PC-9 (cell line): ENCODE measurements at regions not wholly inside any gene's neighbourhood (a gene's known extent, or its start where the extent isn't known, plus 50 kb on each side); places are given as distances from the start of the nearest gene placed in this dataset.

ENCODE experiments used
- BruUV-seq: library from RNA; stranded (reverse); fragments of 400-500 nt; replicated peaks from 2 replicates; lab custom pipeline; 2021; lab: Mats Ljungman, UMichigan
- CTCF ChIA-PET: fragments of 300-600 bp; sonication (Branson Sonifier 250); formaldehyde crosslinking; loops from one replicate; lab custom pipeline; 2022; ENCODE audit warnings: antibody characterized with exemption; lab: Charles Lee
- POLR2A ChIA-PET: fragments of 300-600 bp; sonication (Branson Sonifier 250); formaldehyde crosslinking; loops from one replicate; lab custom pipeline; 2022; ENCODE audit warnings: antibody characterized with exemption; ENCODE audit not compliant: unreplicated experiment; lab: Charles Lee
- DNase-seq, 2 experiments: peaks; one replicate each; pipeline versions ENCODE4 v3.0.0 to v3.0.0-alpha.2; 2015 to 2022; ENCODE audit warnings: mixed read lengths in 1 of 2
- H2AFZ ChIP-seq: fragments of 200-600 bp; sonication (generic); 2 replicates; pipeline ENCODE4 v1.8.1; 2017; ENCODE audit warnings: antibody characterized with exemption
- H3F3A ChIP-seq: fragments of 200-600 bp; sonication (generic); 2 replicates; pipeline ENCODE4 v1.8.1; 2017; ENCODE audit warnings: antibody characterized with exemption, mild to moderate bottlenecking, low read depth; ENCODE audit not compliant: insufficient read depth
- H3K27ac ChIP-seq: fragments of 200-600 bp; sonication (generic); 2 replicates; pipeline ENCODE4 v1.6.1; 2016; ENCODE audit warnings: mixed run types
- H3K27me3 ChIP-seq: fragments of 200-600 bp; sonication (generic); 2 replicates; pipeline ENCODE4 v1.6.1; 2016; ENCODE audit warnings: low read depth, mixed run types; ENCODE audit not compliant: insufficient read depth
- H3K36me3 ChIP-seq: fragments of 200-600 bp; sonication (generic); 2 replicates; pipeline ENCODE4 v1.6.1; 2016; ENCODE audit warnings: low read depth, mixed run types
- H3K4me1 ChIP-seq: fragments of 200-600 bp; sonication (generic); replicated peaks from 2 replicates; pipeline ENCODE4 v1.6.1; 2016; ENCODE audit warnings: mixed run types; ENCODE audit not compliant: insufficient read depth
- H3K4me2 ChIP-seq: fragments of 200-600 bp; sonication (generic); 2 replicates; pipeline ENCODE4 v1.6.1; 2017; ENCODE audit warnings: mixed run types
- H3K4me3 ChIP-seq: fragments of 200-600 bp; sonication (generic); 2 replicates; pipeline ENCODE4 v1.6.1; 2016; ENCODE audit warnings: mixed run types
- H3K79me2 ChIP-seq: fragments of 200-600 bp; sonication (generic); 2 replicates; pipeline ENCODE4 v1.6.1; 2017; ENCODE audit warnings: low read depth, mixed run types
- H3K9me2 ChIP-seq: fragments of 200-600 bp; sonication (generic); 2 replicates; pipeline ENCODE4 v1.8.1; 2017; ENCODE audit warnings: mild to moderate bottlenecking; ENCODE audit not compliant: insufficient read depth
- H3K9me3 ChIP-seq: fragments of 200-600 bp; sonication (generic); 2 replicates; pipeline ENCODE4 v1.8.1; 2016; ENCODE audit warnings: low read depth; ENCODE audit not compliant: insufficient read depth
- H4K20me1 ChIP-seq: fragments of 200-600 bp; sonication (generic); 2 replicates; pipeline ENCODE4 v1.8.1; 2017; ENCODE audit not compliant: insufficient read depth
- EZH2 ChIP-seq: fragments of 200-600 bp; sonication (generic); IDR thresholded peaks from 2 replicates; pipeline ENCODE4 v1.8.0; 2017; ENCODE audit warnings: antibody characterized with exemption, low read depth
- intact Hi-C: fragments of 100-400 bp; cut with micrococcal nuclease; formaldehyde crosslinking; loops from one replicate; pipeline ENCODE4 v1.10.0; 2022; ENCODE audit not compliant: unreplicated experiment
- TF ChIP-seq, protein P1 (sequence below): fragments of 200-600 bp; sonication (generic); conservative IDR thresholded peaks from 2 replicates; pipeline ENCODE4 v1.6.1; 2017; ENCODE audit warnings: mixed run types, antibody characterized with exemption, mild to moderate bottlenecking, moderate library complexity

GRCh38 chr16:66225696-66226095, 140.8 kb upstream of the CDH5 start:
- no peak for TF ChIP-seq EZH2
- TF ChIP-seq, protein P1, sequence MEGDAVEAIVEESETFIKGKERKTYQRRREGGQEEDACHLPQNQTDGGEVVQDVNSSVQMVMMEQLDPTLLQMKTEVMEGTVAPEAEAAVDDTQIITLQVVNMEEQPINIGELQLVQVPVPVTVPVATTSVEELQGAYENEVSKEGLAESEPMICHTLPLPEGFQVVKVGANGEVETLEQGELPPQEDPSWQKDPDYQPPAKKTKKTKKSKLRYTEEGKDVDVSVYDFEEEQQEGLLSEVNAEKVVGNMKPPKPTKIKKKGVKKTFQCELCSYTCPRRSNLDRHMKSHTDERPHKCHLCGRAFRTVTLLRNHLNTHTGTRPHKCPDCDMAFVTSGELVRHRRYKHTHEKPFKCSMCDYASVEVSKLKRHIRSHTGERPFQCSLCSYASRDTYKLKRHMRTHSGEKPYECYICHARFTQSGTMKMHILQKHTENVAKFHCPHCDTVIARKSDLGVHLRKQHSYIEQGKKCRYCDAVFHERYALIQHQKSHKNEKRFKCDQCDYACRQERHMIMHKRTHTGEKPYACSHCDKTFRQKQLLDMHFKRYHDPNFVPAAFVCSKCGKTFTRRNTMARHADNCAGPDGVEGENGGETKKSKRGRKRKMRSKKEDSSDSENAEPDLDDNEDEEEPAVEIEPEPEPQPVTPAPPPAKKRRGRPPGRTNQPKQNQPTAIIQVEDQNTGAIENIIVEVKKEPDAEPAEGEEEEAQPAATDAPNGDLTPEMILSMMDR = no peak
- H3K9me2 ChIP-seq = no peaks in the 10 kb centered on the region
- H3K27me3 ChIP-seq = peaks cover 84% of the 10 kb centered on the region

DNA sequence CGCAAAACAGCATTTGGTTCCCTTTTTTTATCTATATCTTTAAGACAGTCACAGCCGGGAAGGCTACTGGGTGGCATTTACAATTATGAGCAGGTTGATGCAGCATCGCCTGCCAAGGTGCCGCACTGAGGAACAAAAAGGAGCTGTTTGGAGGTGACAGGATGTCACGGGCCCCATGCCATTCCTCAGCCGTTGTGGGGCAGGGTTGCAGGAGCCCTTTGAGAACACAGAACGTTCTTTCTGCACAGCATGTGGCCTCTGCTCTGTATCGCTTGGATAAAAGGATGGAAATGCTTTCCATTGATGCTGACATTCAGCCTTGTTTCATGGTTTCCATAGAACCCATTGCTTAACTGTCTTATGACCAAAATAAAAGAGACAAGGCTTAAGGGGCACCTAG, 141.9 kb upstream of the CDH5 start:
- no TSS peak for BruUV-seq
- Histone ChIP-seq H3K27me3 (peaks cover 76% of the 10 kb centered on the region), H3K9me3 (no peaks in the 10 kb centered on the region), H3K9me2 (no peaks in the 10 kb centered on the region), H2AFZ (no peak overlapping the region), H3K4me3 (no peak overlapping the region), H3K27ac (no peak overlapping the region), H3K79me2 (no peaks in the 10 kb centered on the region), H3K36me3 (no peaks in the 10 kb centered on the region), H3K4me1 (no peaks in the 10 kb centered on the region), H3K4me2 (no peak overlapping the region), H3F3A (no peaks in the 10 kb centered on the region), H4K20me1 (no peaks in the 10 kb centered on the region)
- ChIA-PET CTCF (no interaction called here), POLR2A (no interaction called here)
- intact Hi-C loops = no loop called here
- TF ChIP-seq EZH2 = no peak
- TF ChIP-seq, protein P1 = no peak
- DNase-seq = no peak

More at GRCh38 chr16:66225696-66226095, 140.8 kb upstream of the CDH5 start:
- DNase-seq = no peak
- H3K4me2 ChIP-seq = no peak overlapping the region
- intact Hi-C loops = no loop called here
- no peaks in the 10 kb centered on the region for H3K9me3 ChIP-seq
- H2AFZ ChIP-seq = no peak overlapping the region
- no peak overlapping the region for H3K27ac ChIP-seq
- ChIA-PET POLR2A (no interaction called here), CTCF (no interaction called here)
- no TSS peak for BruUV-seq
- no peaks in the 10 kb centered on the region for H3K79me2 ChIP-seq
- H4K20me1 ChIP-seq = no peaks in the 10 kb centered on the region
- H3K36me3 ChIP-seq = no peaks in the 10 kb centered on the region
- no peak overlapping the region for H3K4me3 ChIP-seq
- no peaks in the 10 kb centered on the region for H3F3A ChIP-seq
- H3K4me1 ChIP-seq = no peaks in the 10 kb centered on the region

- Histone ChIP-seq H4K20me1 (no peaks in the 10 kb centered on the region), H3F3A (no peaks in the 10 kb centered on the region), H3K27ac (no peak overlapping the region), H3K4me2 (no peak overlapping the region), H3K79me2 (no peaks in the 10 kb centered on the region), H3K9me3 (no peaks in the 10 kb centered on the region), H2AFZ (no peak overlapping the region), H3K9me2 (no peaks in the 10 kb centered on the region), H3K36me3 (no peaks in the 10 kb centered on the region), H3K27me3 (peaks cover 75% of the 10 kb centered on the region), H3K4me1 (no peaks in the 10 kb centered on the region), H3K4me3 (no peak overlapping the region)
- intact Hi-C loops = no loop called here
- POLR2A ChIA-PET = no interaction called here
- no TSS peak for BruUV-seq
- CTCF ChIA-PET = no interaction called here
- TF ChIP-seq EZH2 = no peak
- TF ChIP-seq, protein P1 = no peak
- DNase-seq = no peak
Observed at GRCh38 chr16:66224186-66224585, 142.3 kb upstream of the CDH5 start.
